HCT116 (cell line): ENCODE measurements at regions not wholly inside any gene's neighbourhood (a gene's known extent, or its start where the extent isn't known, plus 50 kb on each side); places are given as distances from the start of the nearest gene placed in this dataset.

Experiments used
- ATAC-seq: fragments of 200-7000 bp; cut with Tn5 transposase; 2 replicates; pipeline ENCODE4 v1.9.1; 2020; ENCODE audit warnings: mild to moderate bottlenecking, moderate library complexity
- BruUV-seq: library from RNA; stranded (reverse); fragments of 400-500 nt; replicated peaks from 2 replicates; lab custom pipeline; 2021; lab: Mats Ljungman, UMichigan
- CTCF ChIA-PET: fragments of 300-600 bp; sonication (Branson Sonifier 250); formaldehyde crosslinking; loops from one replicate; lab custom pipeline; 2021; ENCODE audit warnings: antibody characterized with exemption; lab: Charles Lee
- POLR2A ChIA-PET: fragments of 300-600, 350-600 bp; sonication (Branson Sonifier 250); formaldehyde crosslinking; loops from one replicate; lab custom pipeline; 2021; ENCODE audit warnings: antibody characterized with exemption; lab: Charles Lee
- RAD21 ChIA-PET, 2 experiments: fragments of 300-600 bp; sonication (Branson Sonifier 250); formaldehyde crosslinking; loops; one replicate each; lab custom pipeline; 2023; ENCODE audit warnings: low total read pairs in 2 of 2; ENCODE audit not compliant: uncharacterized antibody in 2 of 2, unreplicated experiment in 2 of 2, low non-redundant PET in 1 of 2; lab: Charles Lee
- DNase-seq: peaks from one replicate; pipeline ENCODE4 v3.0.0-alpha.2; 2010; ENCODE audit warnings: low read depth, low spot score
- H2AFZ ChIP-seq: fragments of 200-600 bp; shearing (Covaris generic), sonication (generic); 2 replicates; pipeline ENCODE4 v1.6.1; 2017; ENCODE audit warnings: low read depth, mixed run types, mixed read lengths, antibody characterized with exemption, low read length; ENCODE audit not compliant: poor library complexity, severe bottlenecking
- H3K27ac ChIP-seq: 2 replicates; pipeline ENCODE4 v1.5.1; 2012; ENCODE audit warnings: low read depth, low read length
- H3K27me3 ChIP-seq: fragments of 200-600 bp; sonication (generic); 2 replicates; pipeline ENCODE4 v1.6.1; 2016; ENCODE audit warnings: mixed run types, low read length, mixed read lengths; ENCODE audit not compliant: insufficient read depth
- H3K36me3 ChIP-seq, 2 experiments: fragments of 200-500 bp in 1 of 2; fragments of 200-600 bp in 1 of 2; sonication (Bioruptor generic) in 1 of 2; sonication (generic) in 1 of 2; 2 replicates each; pipeline versions ENCODE4 v1.5.1 to v1.6.1; 2014 to 2016; ENCODE audit warnings: low read length in 2 of 2, inconsistent platforms in 1 of 2, mixed read lengths in 1 of 2, mixed run types in 1 of 2; ENCODE audit not compliant: insufficient read depth in 2 of 2, control insufficient read depth in 1 of 2
- H3K4me1 ChIP-seq, 2 experiments: fragments of 200-600 bp in 1 of 2; sonication (generic) in 1 of 2; 2 replicates each; pipeline versions ENCODE4 v1.5.1 to v1.6.1; 2012 to 2017; ENCODE audit warnings: low read length in 2 of 2, inconsistent platforms in 1 of 2, mild to moderate bottlenecking in 1 of 2, mixed read lengths in 1 of 2, mixed run types in 1 of 2, moderate library complexity in 1 of 2; ENCODE audit not compliant: insufficient read depth in 2 of 2, control insufficient read depth in 1 of 2
- H3K4me2 ChIP-seq: fragments of 200-600 bp; sonication (generic); 2 replicates; pipeline ENCODE4 v1.6.1; 2017; ENCODE audit warnings: mixed run types, low read length, mixed read lengths
- H3K4me3 ChIP-seq, 2 experiments: fragments of 200-600 bp in 1 of 2; sonication (generic) in 1 of 2; replicated peaks in 1 of 2; 2 replicates each; pipeline ENCODE4 v1.5.1; 2011 to 2016; ENCODE audit warnings: low read length in 2 of 2, control low read depth in 1 of 2, low read depth in 1 of 2, mild to moderate bottlenecking in 1 of 2, mixed read lengths in 1 of 2, mixed run types in 1 of 2
- H3K79me2 ChIP-seq: fragments of 200-600 bp; sonication (generic); 2 replicates; pipeline ENCODE4 v1.6.1; 2017; ENCODE audit warnings: mild to moderate bottlenecking, mixed run types, low read length, moderate library complexity, mixed read lengths; ENCODE audit not compliant: insufficient read depth
- H3K9ac ChIP-seq: fragments of 200-600 bp; sonication (generic); 2 replicates; pipeline ENCODE4 v1.6.1; 2016; ENCODE audit warnings: low read length, mixed read lengths
- H3K9me2 ChIP-seq: fragments of 200-600 bp; sonication (generic), shearing (Covaris generic); 2 replicates; pipeline ENCODE4 v1.6.1; 2017; ENCODE audit warnings: mixed run types, mild to moderate bottlenecking, moderate library complexity; ENCODE audit not compliant: insufficient read depth
- H3K9me3 ChIP-seq, 2 experiments: fragments of 200-500 bp in 1 of 2; fragments of 200-600 bp in 1 of 2; sonication (Bioruptor generic) in 1 of 2; sonication (generic) in 1 of 2; 2 replicates each; pipeline ENCODE4 v1.6.1; 2014 to 2017; ENCODE audit warnings: low read length in 2 of 2, mixed read lengths in 2 of 2, inconsistent platforms in 1 of 2, low read depth in 1 of 2, mild to moderate bottlenecking in 1 of 2, mixed run types in 1 of 2, moderate library complexity in 1 of 2; ENCODE audit not compliant: control insufficient read depth in 1 of 2, insufficient read depth in 1 of 2
- H4K20me1 ChIP-seq: fragments of 200-600 bp; sonication (generic), shearing (Covaris generic); 2 replicates; pipeline ENCODE4 v1.6.1; 2017; ENCODE audit warnings: mixed run types, mild to moderate bottlenecking, moderate library complexity; ENCODE audit not compliant: insufficient read depth
- CTCF ChIP-seq, 3 experiments: fragments of 200-600 bp in 1 of 3; sonication (generic) in 1 of 3; IDR thresholded peaks in 2 of 3; conservative IDR thresholded peaks in 1 of 3; 2 replicates each; pipeline ENCODE4 v1.5.1; 2012 to 2017; ENCODE audit warnings: low read depth in 2 of 3, low read length in 2 of 3, antibody characterized with exemption in 1 of 3, borderline replicate concordance in 1 of 3, control low read depth in 1 of 3, mild to moderate bottlenecking in 1 of 3, mixed read lengths in 1 of 3, mixed run types in 1 of 3, moderate library complexity in 1 of 3; ENCODE audit not compliant: insufficient read depth in 1 of 3
- EZH2 ChIP-seq: fragments of 200-600 bp; sonication (generic); IDR thresholded peaks from 2 replicates; pipeline ENCODE4 v1.6.1; 2017; ENCODE audit warnings: antibody characterized with exemption, mixed run types
- RAD21 ChIP-seq: IDR thresholded peaks from 2 replicates; pipeline ENCODE4 v1.6.1; 2012; ENCODE audit warnings: low read depth, mild to moderate bottlenecking
- SIN3A ChIP-seq: IDR thresholded peaks from 2 replicates; pipeline ENCODE4 v1.6.1; 2012; ENCODE audit warnings: low read depth
- TCF7L2 ChIP-seq: IDR thresholded peaks from 2 replicates; pipeline ENCODE4 v1.7.0; 2011; ENCODE audit warnings: borderline replicate concordance, inconsistent platforms; ENCODE audit not compliant: insufficient read depth, insufficient read length; ENCODE audit errors: extremely low read depth
- intact Hi-C: fragments of 100-400 bp; cut with micrococcal nuclease; formaldehyde crosslinking; loops from 2 replicates; pipeline ENCODE4 v1.10.0; 2022

- TF ChIP-seq EZH2 = no peak
- TF ChIP-seq TCF7L2 = no peak
- peak; percentile 89 for TF ChIP-seq RAD21
- TF ChIP-seq CTCF (IDR thresholded peaks at IDR 0.05 in 2 of 3, conservative IDR thresholded peaks at IDR 0.05 in 1 of 3; ENCODE audit: borderline replicate concordance in 1 of 3, insufficient read depth in 1 of 3, low read depth in 2 of 3, low read length in 2 of 3) = peak; percentile 74 to 83 (median 80); a peak in 5 of 6 replicates
- no peak for TF ChIP-seq SIN3A
- ChIA-PET POLR2A (interaction anchor here (1.0 kb wide), 1 partner anchor 58 kb away, joined by 3 read pairs; no protein-coding TSS in a partner anchor), CTCF (interaction anchor here (1.5 to 2.1 kb wide), 3 partner anchors 34 to 514 kb away, joined by 4 to 25 read pairs (median 5); no protein-coding TSS in a partner anchor)
These were observed 58.5 kb upstream of the COPS8 start for GRCh38 chr2:237026981-237027711.

More at GRCh38 chr2:237026981-237027711, 58.5 kb upstream of the COPS8 start:
- BruUV-seq = no TSS peak
- Histone ChIP-seq H4K20me1 (no peaks in the 10 kb centered on the region), H3K36me3 (no peaks in the 10 kb centered on the region), H3K9me2 (no peaks in the 10 kb centered on the region), H3K4me3 (no peak overlapping the region), H3K27me3 (no peaks in the 10 kb centered on the region), H3K9me3 (peaks cover 0 to 6% of the 10 kb centered on the region in 2 experiments; a peak in 1 of 4 replicates), H3K27ac (no peak overlapping the region), H3K4me2 (no peak overlapping the region), H3K9ac (no peak overlapping the region), H2AFZ (no peak overlapping the region), H3K4me1 (peaks cover 0 to 14% of the 10 kb centered on the region in 2 experiments; a peak in 2 of 4 replicates), H3K79me2 (no peaks in the 10 kb centered on the region)
- RAD21 ChIA-PET = interaction anchor here in 1 of 2 experiments (0.8 to 1.3 kb wide), 2 partner anchors 15 to 514 kb away, joined by 3 to 8 read pairs; no protein-coding TSS in a partner anchor
- peak; percentile 94 for ATAC-seq
- DNase-seq = peak; percentile 29
- intact Hi-C loops = loop anchor here (1.0 kb wide), 2 partner anchors 514 to 674 kb away; no protein-coding TSS in a partner anchor
